Body of pancreas (tissue), 4 donors: ENCODE measurements at regions not wholly inside any gene's neighbourhood (a gene's known extent, or its start where the extent isn't known, plus 50 kb on each side); places are given as distances from the start of the nearest gene placed in this dataset.

ENCODE experiments used
- POLR2A ChIP-seq, 3 donors: fragments of 450-650 bp; IDR thresholded peaks; one replicate each; pipeline ENCODE4 v1.6.1; 2016; ENCODE audit warnings: antibody characterized with exemption in 3 of 3, mild to moderate bottlenecking in 2 of 3
- TF ChIP-seq, protein P1 (sequence below), 7 experiments: fragments of 450-650 bp in 4 of 7; fragments of 200-600 bp in 3 of 7; sonication (generic) in 3 of 7; IDR thresholded peaks; one replicate each; pipeline ENCODE4 v1.5.1; 2016 to 2019; ENCODE audit warnings: antibody characterized with exemption in 7 of 7

DNA sequence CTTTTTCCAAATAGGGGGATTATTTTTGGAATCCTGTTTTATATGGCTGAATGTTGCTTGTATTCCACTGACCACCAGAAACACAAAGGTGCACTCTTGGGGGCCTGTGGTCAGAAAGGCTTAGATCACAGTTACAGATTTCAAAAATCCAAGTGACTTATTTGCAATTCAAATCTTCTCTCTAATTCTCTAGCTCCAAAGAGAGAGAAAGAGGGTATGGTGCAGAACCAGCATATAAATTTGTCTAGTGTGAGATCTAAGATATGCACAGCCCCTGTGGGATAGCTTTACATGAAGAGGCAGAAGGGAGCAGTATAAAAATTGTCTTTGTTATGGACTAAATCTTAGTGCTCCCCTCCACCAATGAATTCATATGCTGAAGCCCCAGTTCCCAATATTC is 1121.7 kb upstream of the CELF2 start:
- TF ChIP-seq, protein P1, sequence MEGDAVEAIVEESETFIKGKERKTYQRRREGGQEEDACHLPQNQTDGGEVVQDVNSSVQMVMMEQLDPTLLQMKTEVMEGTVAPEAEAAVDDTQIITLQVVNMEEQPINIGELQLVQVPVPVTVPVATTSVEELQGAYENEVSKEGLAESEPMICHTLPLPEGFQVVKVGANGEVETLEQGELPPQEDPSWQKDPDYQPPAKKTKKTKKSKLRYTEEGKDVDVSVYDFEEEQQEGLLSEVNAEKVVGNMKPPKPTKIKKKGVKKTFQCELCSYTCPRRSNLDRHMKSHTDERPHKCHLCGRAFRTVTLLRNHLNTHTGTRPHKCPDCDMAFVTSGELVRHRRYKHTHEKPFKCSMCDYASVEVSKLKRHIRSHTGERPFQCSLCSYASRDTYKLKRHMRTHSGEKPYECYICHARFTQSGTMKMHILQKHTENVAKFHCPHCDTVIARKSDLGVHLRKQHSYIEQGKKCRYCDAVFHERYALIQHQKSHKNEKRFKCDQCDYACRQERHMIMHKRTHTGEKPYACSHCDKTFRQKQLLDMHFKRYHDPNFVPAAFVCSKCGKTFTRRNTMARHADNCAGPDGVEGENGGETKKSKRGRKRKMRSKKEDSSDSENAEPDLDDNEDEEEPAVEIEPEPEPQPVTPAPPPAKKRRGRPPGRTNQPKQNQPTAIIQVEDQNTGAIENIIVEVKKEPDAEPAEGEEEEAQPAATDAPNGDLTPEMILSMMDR (IDR thresholded peaks at IDR 0.05), result no peak
- no peak for TF ChIP-seq POLR2A (IDR thresholded peaks at IDR 0.05)
